ENCODE measurements at regions not wholly inside any gene's neighbourhood (a gene's known extent, or its start where the extent isn't known, plus 50 kb on each side); places are given as distances from the start of the nearest gene placed in this dataset.

- TF ChIP-seq CC2D1A (CRISPR knock-in tag; IDR thresholded peaks at IDR 0.05) (no peak), POLR2A (IDR thresholded peaks at IDR 0.05; ENCODE audit: insufficient read depth in 1 of 2, low read depth in 2 of 2, low read length in 2 of 2) (no peak), CTCF (CRISPR knock-in tag; IDR thresholded peaks at IDR 0.05) (no peak)
Observed at GRCh38 chr3:5899014-5899761, 711.7 kb downstream of the EDEM1 start.
